Keratinocyte (primary cell): ENCODE measurements at regions not wholly inside any gene's neighbourhood (a gene's known extent, or its start where the extent isn't known, plus 50 kb on each side); places are given as distances from the start of the nearest gene placed in this dataset.

Experiments
- EZH2 ChIP-seq: IDR thresholded peaks from one replicate; pipeline ENCODE4 v1.6.1; 2012; ENCODE audit warnings: inconsistent platforms, mild to moderate bottlenecking, low read length, moderate library complexity
- TF ChIP-seq, protein P1 (sequence below), 3 experiments: IDR thresholded peaks in 1 of 3; conservative IDR thresholded peaks in 1 of 3; optimal IDR thresholded peaks in 1 of 3; 2 replicates in 2 of 3; 3 replicates in 1 of 3; pipeline versions ENCODE3 to v1.5.1; 2011; ENCODE audit warnings: low read length in 3 of 3, mild to moderate bottlenecking in 3 of 3, moderate library complexity in 2 of 3, control low read depth in 1 of 3, inconsistent platforms in 1 of 3; ENCODE audit not compliant: insufficient read depth in 2 of 3; ENCODE audit errors: extremely low read depth in 1 of 3

DNA sequence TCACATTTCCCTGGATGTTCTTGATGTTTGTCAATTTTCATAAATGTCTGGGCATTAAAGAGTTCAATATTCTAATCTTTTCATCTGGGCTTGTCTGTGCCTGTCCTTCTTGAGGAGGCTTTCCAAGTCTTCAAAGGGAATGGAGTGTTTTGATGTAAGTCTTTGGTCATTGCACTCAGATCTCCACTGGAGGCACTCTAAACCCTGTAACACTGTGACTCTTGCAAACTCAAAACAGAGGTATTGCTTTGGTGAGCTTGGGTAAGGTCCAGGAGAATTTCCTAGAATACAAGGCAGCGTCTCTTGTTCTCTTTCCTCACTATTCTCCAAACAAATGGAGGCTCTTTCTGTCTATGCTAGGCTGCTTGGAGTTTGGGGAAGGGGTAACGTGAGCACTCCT lies 1118.1 kb upstream of the PABPC4L start:
- no peak for TF ChIP-seq EZH2
- TF ChIP-seq, protein P1, sequence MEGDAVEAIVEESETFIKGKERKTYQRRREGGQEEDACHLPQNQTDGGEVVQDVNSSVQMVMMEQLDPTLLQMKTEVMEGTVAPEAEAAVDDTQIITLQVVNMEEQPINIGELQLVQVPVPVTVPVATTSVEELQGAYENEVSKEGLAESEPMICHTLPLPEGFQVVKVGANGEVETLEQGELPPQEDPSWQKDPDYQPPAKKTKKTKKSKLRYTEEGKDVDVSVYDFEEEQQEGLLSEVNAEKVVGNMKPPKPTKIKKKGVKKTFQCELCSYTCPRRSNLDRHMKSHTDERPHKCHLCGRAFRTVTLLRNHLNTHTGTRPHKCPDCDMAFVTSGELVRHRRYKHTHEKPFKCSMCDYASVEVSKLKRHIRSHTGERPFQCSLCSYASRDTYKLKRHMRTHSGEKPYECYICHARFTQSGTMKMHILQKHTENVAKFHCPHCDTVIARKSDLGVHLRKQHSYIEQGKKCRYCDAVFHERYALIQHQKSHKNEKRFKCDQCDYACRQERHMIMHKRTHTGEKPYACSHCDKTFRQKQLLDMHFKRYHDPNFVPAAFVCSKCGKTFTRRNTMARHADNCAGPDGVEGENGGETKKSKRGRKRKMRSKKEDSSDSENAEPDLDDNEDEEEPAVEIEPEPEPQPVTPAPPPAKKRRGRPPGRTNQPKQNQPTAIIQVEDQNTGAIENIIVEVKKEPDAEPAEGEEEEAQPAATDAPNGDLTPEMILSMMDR (optimal IDR thresholded peaks at IDR 0.05 in 1 of 3, IDR thresholded peaks at IDR 0.05 in 1 of 3, conservative IDR thresholded peaks at IDR 0.05 in 1 of 3; ENCODE audit: extremely low read depth in 1 of 3, insufficient read depth in 2 of 3, low read length in 3 of 3): no peak
